Inflammatory macrophage treated with lipopolysaccharide for 1 hour (primary cell): ENCODE measurements at regions not wholly inside any gene's neighbourhood (a gene's known extent, or its start where the extent isn't known, plus 50 kb on each side); places are given as distances from the start of the nearest gene placed in this dataset.
"Not testable (repeated sequence)": the region's sequence is repeated elsewhere in the genome, so short reads cannot be mapped to it uniquely, and the experiment has no call there.

ENCODE experiments used
- DNase-seq, 2 donors: peaks; one replicate each; pipeline ENCODE4 v3.0.0-alpha.2; 2020 to 2022

GRCh38 chrX:87110142-87110541 is 407.5 kb upstream of the KLHL4 start:
- no peak for DNase-seq

- DNase-seq = no peak
These were observed 376.7 kb upstream of the KLHL4 start for GRCh38 chrX:87140800-87141483.

- DNase-seq = no peak
These were observed 357.1 kb upstream of the KLHL4 start for GRCh38 chrX:87160435-87161010.

- DNase-seq = no peak
These were observed 349.8 kb upstream of the KLHL4 start for GRCh38 chrX:87167841-87168240.

- DNase-seq = not testable (repeated sequence)
These were observed 339.6 kb upstream of the KLHL4 start for GRCh38 chrX:87178009-87178408.
